NCI-H2196 treated with DMSO at 0.1 percent for 48 hours (cell line): ENCODE measurements at regions not wholly inside any gene's neighbourhood (a gene's known extent, or its start where the extent isn't known, plus 50 kb on each side); places are given as distances from the start of the nearest gene placed in this dataset.

Experiments
- DNase-seq: peaks from one replicate; lab custom pipeline; 2025; ENCODE audit not compliant: unreplicated experiment; lab: John Stamatoyannopoulos, UW

- DNase-seq: no peak
Observed at GRCh38 chr11:122181372-122181771, 65.4 kb upstream of the BLID start.

GRCh38 chr11:122179961-122180834 is 64.2 kb upstream of the BLID start:
- DNase-seq: no peak

- no peak for DNase-seq
Observed at GRCh38 chr11:122178795-122179194, 62.8 kb upstream of the BLID start.

GRCh38 chr11:122177238-122177637 is 61.2 kb upstream of the BLID start:
- DNase-seq: no peak

GRCh38 chr11:122176651-122177050 is 60.6 kb upstream of the BLID start:
- DNase-seq: no peak

- DNase-seq: no peak
Observed at GRCh38 chr11:122175306-122175705, 59.3 kb upstream of the BLID start.

- DNase-seq: no peak
Observed at GRCh38 chr11:122173587-122173986, 57.6 kb upstream of the BLID start.

- no peak for DNase-seq
Observed at GRCh38 chr11:122173074-122173450, 57.0 kb upstream of the BLID start.

- DNase-seq: no peak
Observed at GRCh38 chr11:122172352-122173073, 56.5 kb upstream of the BLID start.

- DNase-seq: no peak
Observed at GRCh38 chr11:122170815-122171475, 54.9 kb upstream of the BLID start.

- DNase-seq: no peak
Observed at GRCh38 chr11:122168218-122168617, 52.2 kb upstream of the BLID start.

GRCh38 chr11:122167100-122167499 is 51.1 kb upstream of the BLID start:
- no peak for DNase-seq

- DNase-seq: no peak
Observed at GRCh38 chr11:122165607-122166371, 49.8 kb upstream of the BLID start.
